ENCODE measurements at regions not wholly inside any gene's neighbourhood (a gene's known extent, or its start where the extent isn't known, plus 50 kb on each side); places are given as distances from the start of the nearest gene placed in this dataset.

GRCh38 chr1:218717575-218717974, 372.4 kb downstream of the TGFB2 start:
- no peak for DNase-seq (ENCODE audit: low read depth)

GRCh38 chr1:218718206-218718605, 373.1 kb downstream of the TGFB2 start:
- DNase-seq (ENCODE audit: low read depth): no peak

- peak; percentile 27 for DNase-seq (ENCODE audit: low read depth)
Observed at GRCh38 chr1:218718977-218719376, 373.8 kb downstream of the TGFB2 start.

GRCh38 chr1:218728898-218729565, 383.9 kb downstream of the TGFB2 start:
- DNase-seq (ENCODE audit: low read depth): no peak

- no peak for DNase-seq (ENCODE audit: low read depth)
Observed at GRCh38 chr1:218735436-218736032, 390.4 kb downstream of the TGFB2 start.

- no peak for DNase-seq (ENCODE audit: low read depth)
Observed at GRCh38 chr1:218739426-218739825, 394.3 kb downstream of the TGFB2 start.

GRCh38 chr1:218741852-218742251, 396.7 kb downstream of the TGFB2 start:
- no peak for DNase-seq (ENCODE audit: low read depth)

- DNase-seq (ENCODE audit: low read depth): no peak
Observed at GRCh38 chr1:218742467-218743262, 397.5 kb downstream of the TGFB2 start.

- no peak for DNase-seq (ENCODE audit: low read depth)
Observed at GRCh38 chr1:218743861-218744505, 398.8 kb downstream of the TGFB2 start.

GRCh38 chr1:218748071-218748470, 402.9 kb downstream of the TGFB2 start:
- no peak for DNase-seq (ENCODE audit: low read depth)

- no peak for DNase-seq (ENCODE audit: low read depth)
Observed at GRCh38 chr1:218750216-218750970, 405.3 kb downstream of the TGFB2 start.

GRCh38 chr1:218751208-218751948, 406.2 kb downstream of the TGFB2 start:
- DNase-seq (ENCODE audit: low read depth): no peak

GRCh38 chr1:218752126-218752525, 407.0 kb downstream of the TGFB2 start:
- no peak for DNase-seq (ENCODE audit: low read depth)

GRCh38 chr1:218754477-218754876, 409.3 kb downstream of the TGFB2 start:
- DNase-seq (ENCODE audit: low read depth): no peak

- DNase-seq (ENCODE audit: low read depth): no peak
Observed at GRCh38 chr1:218755128-218755527, 410.0 kb downstream of the TGFB2 start.

- DNase-seq (ENCODE audit: low read depth): no peak
Observed at GRCh38 chr1:218759795-218760194, 413.9 kb upstream of the LYPLAL1 start.

- no peak for DNase-seq (ENCODE audit: low read depth)
Observed at GRCh38 chr1:218760601-218761570, 412.8 kb upstream of the LYPLAL1 start.

GRCh38 chr1:218763538-218763937, 410.1 kb upstream of the LYPLAL1 start:
- DNase-seq (ENCODE audit: low read depth): no peak

GRCh38 chr1:218765753-218766152, 407.9 kb upstream of the LYPLAL1 start:
- no peak for DNase-seq (ENCODE audit: low read depth)

- no peak for DNase-seq (ENCODE audit: low read depth)
Observed at GRCh38 chr1:218771931-218772330, 401.7 kb upstream of the LYPLAL1 start.
